Hepatocyte (in vitro differentiated cells): ENCODE measurements at regions not wholly inside any gene's neighbourhood (a gene's known extent, or its start where the extent isn't known, plus 50 kb on each side); places are given as distances from the start of the nearest gene placed in this dataset.

Source experiments
- CTCF ChIP-seq: fragments of 200-600 bp; sonication (generic); IDR thresholded peaks from 2 replicates; pipeline ENCODE4 v1.5.1; 2016; ENCODE audit warnings: antibody characterized with exemption, mild to moderate bottlenecking; ENCODE audit not compliant: poor library complexity
- EZH2 ChIP-seq: fragments of 200-600 bp; sonication (generic); IDR thresholded peaks from 2 replicates; pipeline ENCODE4 v1.6.1; 2016; ENCODE audit warnings: antibody characterized with exemption, mild to moderate bottlenecking, borderline replicate concordance

GRCh38 chr11:34791780-34792542 lies 124.2 kb downstream of the APIP start:
- TF ChIP-seq CTCF (no peak), EZH2 (no peak)
